SJSA1 (cell line): ENCODE measurements at regions not wholly inside any gene's neighbourhood (a gene's known extent, or its start where the extent isn't known, plus 50 kb on each side); places are given as distances from the start of the nearest gene placed in this dataset.

Source experiments
- DNase-seq, 2 experiments: peaks; one replicate each; pipeline ENCODE4 v3.0.0-alpha.2; 2015 to 2020; ENCODE audit warnings: low spot score in 2 of 2, low read depth in 1 of 2
- H3K27ac ChIP-seq: fragments of 250-450 bp; sonication (Bioruptor Pico); 2 replicates; pipeline ENCODE4 v1.5.1; 2020; ENCODE audit warnings: mild to moderate bottlenecking, moderate library complexity
- H3K27me3 ChIP-seq: fragments of 250-450 bp; sonication (Bioruptor Pico); replicated peaks from 2 replicates; pipeline ENCODE4 v1.5.1; 2020; ENCODE audit warnings: mild to moderate bottlenecking, moderate library complexity
- H3K36me3 ChIP-seq: fragments of 250-450 bp; sonication (Bioruptor Pico); 2 replicates; pipeline ENCODE4 v1.5.1; 2020; ENCODE audit warnings: mild to moderate bottlenecking
- H3K4me1 ChIP-seq: fragments of 250-450 bp; sonication (Bioruptor Pico); replicated peaks from 2 replicates; pipeline ENCODE4 v1.6.1; 2021; ENCODE audit warnings: mild to moderate bottlenecking
- H3K4me3 ChIP-seq: fragments of 250-450 bp; sonication (Bioruptor Pico); 2 replicates; pipeline ENCODE4 v1.5.1; 2020; ENCODE audit warnings: mild to moderate bottlenecking
- H3K9me3 ChIP-seq: fragments of 250-450 bp; sonication (Bioruptor Pico); replicated peaks from 2 replicates; pipeline ENCODE4 v1.5.1; 2020; ENCODE audit warnings: mild to moderate bottlenecking

GRCh38 chr1:232501854-232502253 lies 128.1 kb downstream of the SIPA1L2 start:
- no peak overlapping the region for H3K27ac ChIP-seq
- H3K36me3 ChIP-seq = no peaks in the 10 kb centered on the region
- H3K4me3 ChIP-seq = no peak overlapping the region
- H3K4me1 ChIP-seq = no peaks in the 10 kb centered on the region
- H3K27me3 ChIP-seq = no peaks in the 10 kb centered on the region
- no peak for DNase-seq
- H3K9me3 ChIP-seq = no peaks in the 10 kb centered on the region

GRCh38 chr1:232499188-232499587 lies 130.7 kb downstream of the SIPA1L2 start:
- no peak overlapping the region for H3K4me3 ChIP-seq
- H3K36me3 ChIP-seq = no peaks in the 10 kb centered on the region
- no peak overlapping the region for H3K27ac ChIP-seq
- no peaks in the 10 kb centered on the region for H3K9me3 ChIP-seq
- H3K27me3 ChIP-seq = no peaks in the 10 kb centered on the region
- no peaks in the 10 kb centered on the region for H3K4me1 ChIP-seq
- no peak for DNase-seq

GRCh38 chr1:232493869-232494268 lies 136.1 kb downstream of the SIPA1L2 start:
- Histone ChIP-seq H3K27ac (no peak overlapping the region), H3K27me3 (no peaks in the 10 kb centered on the region)

GRCh38 chr1:232489256-232489655 lies 140.7 kb downstream of the SIPA1L2 start:
- Histone ChIP-seq H3K4me1 (peaks cover 13% of the 10 kb centered on the region), H3K36me3 (no peaks in the 10 kb centered on the region; the same call in 1 of the 2 replicates), H3K9me3 (no peaks in the 10 kb centered on the region)

More at GRCh38 chr1:232493869-232494268, 136.1 kb downstream of the SIPA1L2 start:
- no peak for DNase-seq
- H3K4me1 ChIP-seq = no peaks in the 10 kb centered on the region
- H3K4me3 ChIP-seq = no peak overlapping the region
- no peaks in the 10 kb centered on the region for H3K9me3 ChIP-seq
- H3K36me3 ChIP-seq = no peaks in the 10 kb centered on the region; the same call in 1 of the 2 replicates

GRCh38 chr1:232487236-232487635 lies 142.7 kb downstream of the SIPA1L2 start:
- Histone ChIP-seq H3K36me3 (peaks cover 4% of the 10 kb centered on the region; the same call in 1 of the 2 replicates), H3K27ac (peak overlapping the region; percentile 24; the same call in 1 of the 2 replicates), H3K4me1 (peaks cover 13% of the 10 kb centered on the region)

More at GRCh38 chr1:232489256-232489655, 140.7 kb downstream of the SIPA1L2 start:
- no peak for DNase-seq
- Histone ChIP-seq H3K27ac (no peak overlapping the region), H3K4me3 (no peak overlapping the region), H3K27me3 (no peaks in the 10 kb centered on the region)

GRCh38 chr1:232486454-232487207 lies 143.3 kb downstream of the SIPA1L2 start:
- Histone ChIP-seq H3K4me1 (peaks cover 13% of the 10 kb centered on the region), H3K36me3 (peaks cover 4% of the 10 kb centered on the region; the same call in 1 of the 2 replicates), H3K27ac (peak overlapping the region; percentile 24; the same call in 1 of the 2 replicates), H3K27me3 (no peaks in the 10 kb centered on the region), H3K4me3 (no peak overlapping the region), H3K9me3 (no peaks in the 10 kb centered on the region)
- DNase-seq = peak in 1 of 2 experiments; percentile 30

More at GRCh38 chr1:232487236-232487635, 142.7 kb downstream of the SIPA1L2 start:
- Histone ChIP-seq H3K4me3 (no peak overlapping the region), H3K9me3 (no peaks in the 10 kb centered on the region), H3K27me3 (no peaks in the 10 kb centered on the region)
- no peak for DNase-seq

- H3K4me3 ChIP-seq = no peak overlapping the region
- no peak overlapping the region for H3K27ac ChIP-seq
- DNase-seq = no peak
- H3K4me1 ChIP-seq = peaks cover 13% of the 10 kb centered on the region
- no peaks in the 10 kb centered on the region for H3K9me3 ChIP-seq
- H3K36me3 ChIP-seq = peaks cover 4% of the 10 kb centered on the region; the same call in 1 of the 2 replicates
- no peaks in the 10 kb centered on the region for H3K27me3 ChIP-seq
Observed at GRCh38 chr1:232486006-232486405, 143.9 kb downstream of the SIPA1L2 start.

- Histone ChIP-seq H3K4me3 (no peak overlapping the region), H3K36me3 (peaks cover 4% of the 10 kb centered on the region; the same call in 1 of the 2 replicates), H3K27me3 (no peaks in the 10 kb centered on the region), H3K27ac (no peak overlapping the region), H3K4me1 (peaks cover 13% of the 10 kb centered on the region), H3K9me3 (no peaks in the 10 kb centered on the region)
- DNase-seq = no peak
Observed at GRCh38 chr1:232484856-232485255, 145.1 kb downstream of the SIPA1L2 start.

GRCh38 chr1:232483826-232484225 lies 146.1 kb downstream of the SIPA1L2 start:
- Histone ChIP-seq H3K4me1 (peaks cover 13% of the 10 kb centered on the region), H3K27me3 (no peaks in the 10 kb centered on the region), H3K36me3 (peaks cover 4% of the 10 kb centered on the region; the same call in 1 of the 2 replicates), H3K27ac (no peak overlapping the region), H3K9me3 (no peaks in the 10 kb centered on the region), H3K4me3 (no peak overlapping the region)
- DNase-seq = no peak

- Histone ChIP-seq H3K4me1 (peaks cover 10% of the 10 kb centered on the region), H3K4me3 (no peak overlapping the region), H3K9me3 (no peaks in the 10 kb centered on the region), H3K27me3 (no peaks in the 10 kb centered on the region), H3K27ac (no peak overlapping the region), H3K36me3 (peaks cover 4% of the 10 kb centered on the region; the same call in 1 of the 2 replicates)
- no peak for DNase-seq
Observed at GRCh38 chr1:232481091-232481490, 148.8 kb downstream of the SIPA1L2 start.

GRCh38 chr1:232477728-232478127 lies 152.2 kb downstream of the SIPA1L2 start:
- Histone ChIP-seq H3K27me3 (no peaks in the 10 kb centered on the region), H3K4me1 (peaks cover 21% of the 10 kb centered on the region), H3K36me3 (no peaks in the 10 kb centered on the region), H3K27ac (no peak overlapping the region), H3K4me3 (no peak overlapping the region), H3K9me3 (no peaks in the 10 kb centered on the region)
- DNase-seq = peak in 1 of 2 experiments; percentile 14

GRCh38 chr1:232476538-232476950 lies 153.4 kb downstream of the SIPA1L2 start:
- Histone ChIP-seq H3K36me3 (no peaks in the 10 kb centered on the region), H3K27ac (no peak overlapping the region), H3K4me3 (no peak overlapping the region), H3K9me3 (no peaks in the 10 kb centered on the region), H3K27me3 (no peaks in the 10 kb centered on the region), H3K4me1 (peaks cover 32% of the 10 kb centered on the region)
- no peak for DNase-seq

GRCh38 chr1:232474826-232475225 lies 155.1 kb downstream of the SIPA1L2 start:
- H3K27me3 ChIP-seq = no peaks in the 10 kb centered on the region
- no peaks in the 10 kb centered on the region for H3K9me3 ChIP-seq
- H3K27ac ChIP-seq = no peak overlapping the region
- DNase-seq = no peak
- no peak overlapping the region for H3K4me3 ChIP-seq
- H3K36me3 ChIP-seq = no peaks in the 10 kb centered on the region
- peaks cover 32% of the 10 kb centered on the region for H3K4me1 ChIP-seq

- Histone ChIP-seq H3K27ac (peak overlapping the region; percentile 82), H3K4me3 (no peak overlapping the region), H3K4me1 (peaks cover 32% of the 10 kb centered on the region), H3K36me3 (no peaks in the 10 kb centered on the region), H3K9me3 (no peaks in the 10 kb centered on the region), H3K27me3 (no peaks in the 10 kb centered on the region)
- no peak for DNase-seq
Observed at GRCh38 chr1:232473900-232474299, 156.0 kb downstream of the SIPA1L2 start.
